ENCODE measurements at regions not wholly inside any gene's neighbourhood (a gene's known extent, or its start where the extent isn't known, plus 50 kb on each side); places are given as distances from the start of the nearest gene placed in this dataset.

GRCh38 chr2:43154685-43155084 is 71.7 kb downstream of the ZFP36L2 start:
- TF ChIP-seq CTCF (IDR thresholded peaks at IDR 0.05 in 4 of 5, conservative IDR thresholded peaks at IDR 0.05 in 1 of 5) (no peak), POLR2A (IDR thresholded peaks at IDR 0.05) (no peak)

All from gastrocnemius medialis (tissue), 4 donors.